T1000 (cell line): ENCODE measurements at regions not wholly inside any gene's neighbourhood (a gene's known extent, or its start where the extent isn't known, plus 50 kb on each side); places are given as distances from the start of the nearest gene placed in this dataset.

Experiments
- DNase-seq: peaks from one replicate; lab custom pipeline; 2025; ENCODE audit warnings: mixed read lengths; lab: John Stamatoyannopoulos, UW

DNA sequence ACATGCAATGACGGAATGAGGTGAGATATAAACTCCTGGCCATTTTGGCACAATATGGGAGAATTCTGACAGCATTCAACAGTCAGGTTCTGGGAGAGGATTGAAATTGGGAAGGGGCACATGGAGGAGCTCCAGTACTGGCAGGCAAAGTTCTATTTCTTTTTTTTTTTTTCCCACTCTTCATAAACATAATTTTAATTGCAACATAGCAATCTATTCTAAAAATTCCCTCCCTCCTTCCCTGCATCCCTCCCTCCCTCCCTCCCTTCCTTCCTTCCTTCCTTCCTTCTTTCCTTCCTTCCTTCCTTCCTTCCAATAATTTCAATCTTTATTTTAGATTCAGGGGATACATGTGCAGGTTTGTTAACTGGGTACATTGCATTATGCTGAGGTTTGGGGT is 93.2 kb downstream of the PTCSC3 start:
- DNase-seq = no peak

DNA sequence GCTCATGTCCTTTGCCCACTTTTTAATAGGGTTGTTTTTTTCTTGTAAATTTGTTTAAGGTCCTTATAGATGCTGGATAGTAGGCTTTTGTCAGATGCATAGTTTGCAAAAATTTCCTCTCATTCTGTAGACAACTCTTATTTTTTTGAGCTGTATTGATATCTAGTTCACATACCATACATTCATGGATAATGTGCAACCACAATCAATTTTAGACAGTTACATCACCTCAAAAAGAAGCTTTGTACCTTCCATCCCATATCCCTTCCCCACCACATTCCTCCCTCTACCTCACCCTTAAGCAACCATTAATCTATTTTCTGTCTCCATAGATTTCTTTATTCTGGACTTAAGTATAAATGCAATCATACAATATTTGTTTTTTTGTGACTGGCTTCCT is 98.4 kb downstream of the PTCSC3 start:
- no peak for DNase-seq

DNA sequence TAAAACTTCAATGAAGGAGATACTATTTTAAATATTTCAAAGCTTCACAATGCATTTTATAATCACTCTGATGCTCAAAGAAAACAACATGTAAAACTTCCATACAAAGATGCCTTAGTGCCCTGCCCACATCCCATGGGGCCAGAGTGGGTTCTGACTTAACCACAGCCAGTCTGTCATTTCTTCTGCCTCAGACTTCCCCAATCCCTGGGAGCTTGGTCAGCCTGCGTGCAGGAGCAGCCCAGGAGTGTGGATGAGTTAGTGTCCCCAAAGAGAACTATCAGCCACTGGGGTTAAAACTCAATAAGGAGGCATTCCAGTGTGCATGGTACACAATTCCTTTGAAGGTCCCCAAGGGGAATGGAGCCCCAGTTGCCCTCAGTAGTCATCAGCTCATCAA is 100.3 kb downstream of the PTCSC3 start:
- no peak for DNase-seq

DNA sequence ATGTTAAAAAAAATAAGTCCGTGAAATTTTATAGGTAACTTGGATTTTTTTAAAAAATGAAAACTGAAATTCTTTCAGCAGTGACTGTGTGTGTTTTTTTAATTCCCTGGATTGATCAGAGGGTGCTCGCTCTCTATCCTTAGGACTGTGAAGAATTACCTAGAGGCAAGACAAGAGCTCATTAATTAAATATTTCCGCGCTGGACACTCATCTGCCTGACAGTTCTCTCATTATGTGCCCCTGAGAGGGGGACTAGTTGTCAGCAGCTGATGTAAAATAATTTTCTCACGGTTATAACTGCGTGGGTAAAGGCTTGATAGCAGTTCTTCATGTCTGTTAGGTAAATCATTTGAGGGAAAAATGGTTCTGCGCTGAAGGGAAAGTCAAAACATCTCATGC is 101.3 kb downstream of the PTCSC3 start:
- no peak for DNase-seq

DNA sequence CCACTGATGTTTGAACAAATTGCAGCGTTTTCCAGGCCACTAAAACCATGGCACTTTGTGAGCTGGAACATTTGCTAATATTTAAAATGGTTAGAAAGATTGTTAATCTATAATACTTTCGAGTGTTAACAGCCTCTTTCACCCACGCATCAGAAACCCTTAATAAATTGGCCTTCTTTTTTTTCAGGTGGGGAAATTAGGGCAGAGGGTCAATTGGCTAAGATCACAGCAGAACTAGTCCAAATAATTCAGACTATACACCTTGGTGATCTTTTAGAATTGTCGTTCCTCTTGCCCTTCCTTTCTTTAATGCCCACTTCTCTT is 105.8 kb downstream of the PTCSC3 start:
- DNase-seq = no peak

DNA sequence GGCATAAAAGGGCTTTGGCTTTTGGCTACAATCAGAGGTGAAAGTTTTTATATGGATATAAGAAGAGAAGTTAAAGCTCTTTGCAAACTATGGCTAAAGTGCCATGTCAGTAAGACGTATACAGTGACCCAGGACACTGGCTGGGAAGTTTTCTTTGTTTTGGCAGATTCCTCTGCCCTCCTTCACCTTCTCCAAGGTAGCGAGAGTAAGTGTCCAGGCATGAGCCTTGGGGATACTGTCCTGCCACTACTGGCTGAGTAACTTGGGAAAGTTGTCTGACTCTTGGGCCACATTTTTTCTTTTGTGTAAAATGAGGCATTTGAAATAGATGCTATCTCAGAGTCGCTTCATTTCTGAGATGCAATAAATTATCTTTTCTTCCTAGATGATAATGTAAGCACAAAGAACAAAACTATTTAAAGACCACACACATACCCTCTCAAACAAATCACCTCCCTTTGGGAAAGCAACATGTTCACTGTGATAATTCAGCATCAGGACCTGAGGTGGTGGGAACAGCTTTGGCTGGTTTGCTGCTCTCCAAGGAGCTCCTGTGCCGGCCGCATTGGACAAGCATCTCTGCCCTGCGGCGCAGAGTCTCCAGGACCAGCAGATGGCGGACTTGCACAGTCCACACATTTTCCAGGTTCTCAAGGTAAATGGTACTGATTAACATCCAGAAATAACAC is 106.3 kb downstream of the PTCSC3 start:
- DNase-seq = peak; percentile 19

DNA sequence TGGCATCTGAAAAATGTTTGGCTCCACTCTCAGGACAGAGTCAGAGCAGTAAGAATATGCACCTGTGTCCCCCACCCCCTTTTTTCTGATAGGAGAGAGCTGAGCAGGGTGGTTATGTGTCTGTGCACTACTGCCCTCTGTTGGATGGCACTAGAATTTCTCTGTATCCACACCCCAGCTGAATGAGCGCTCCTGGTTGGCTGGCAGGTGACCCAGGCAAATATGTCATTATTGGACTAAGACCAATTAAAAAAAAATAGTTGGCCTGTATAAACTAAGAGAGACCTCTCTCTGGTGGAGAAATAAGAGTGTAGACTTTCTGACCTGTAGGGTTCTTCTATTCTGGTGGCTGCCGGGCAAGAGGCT is 107.0 kb downstream of the PTCSC3 start:
- DNase-seq = no peak

DNA sequence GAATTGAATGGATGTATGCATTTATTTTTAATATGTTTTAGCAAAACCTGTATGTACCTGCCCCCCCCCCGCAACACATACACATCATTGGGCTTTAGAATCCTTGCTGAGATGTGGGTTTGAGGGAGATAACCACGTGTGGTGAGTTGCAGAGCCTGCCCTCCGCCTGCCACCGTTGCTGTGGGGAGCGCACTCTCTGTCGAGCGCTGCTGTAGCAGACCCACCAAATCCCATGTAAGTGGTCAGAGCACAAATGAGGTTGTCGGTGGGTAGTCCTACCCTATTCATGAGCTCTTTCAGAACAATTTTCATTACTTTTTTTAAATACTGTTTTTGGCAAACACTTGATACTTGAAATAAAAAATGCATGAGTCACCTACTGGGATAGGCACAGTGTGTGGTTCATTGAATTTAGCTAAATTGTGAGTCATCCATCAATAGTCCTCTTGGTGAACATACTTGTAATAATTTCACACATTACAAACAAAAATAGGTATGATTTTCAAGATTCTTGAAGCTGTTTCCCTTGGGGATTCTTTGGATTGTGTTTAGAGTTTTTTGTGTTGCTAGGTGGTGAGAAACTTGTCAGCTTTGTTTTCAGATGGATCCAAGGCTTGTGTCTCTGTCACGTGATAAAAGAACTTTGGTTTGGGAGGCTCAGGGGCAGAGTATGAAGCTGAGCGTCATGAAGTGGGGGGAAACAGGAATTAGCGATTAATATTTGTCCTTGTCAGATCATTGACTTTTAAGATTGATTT is 107.6 kb downstream of the PTCSC3 start:
- DNase-seq = no peak

DNA sequence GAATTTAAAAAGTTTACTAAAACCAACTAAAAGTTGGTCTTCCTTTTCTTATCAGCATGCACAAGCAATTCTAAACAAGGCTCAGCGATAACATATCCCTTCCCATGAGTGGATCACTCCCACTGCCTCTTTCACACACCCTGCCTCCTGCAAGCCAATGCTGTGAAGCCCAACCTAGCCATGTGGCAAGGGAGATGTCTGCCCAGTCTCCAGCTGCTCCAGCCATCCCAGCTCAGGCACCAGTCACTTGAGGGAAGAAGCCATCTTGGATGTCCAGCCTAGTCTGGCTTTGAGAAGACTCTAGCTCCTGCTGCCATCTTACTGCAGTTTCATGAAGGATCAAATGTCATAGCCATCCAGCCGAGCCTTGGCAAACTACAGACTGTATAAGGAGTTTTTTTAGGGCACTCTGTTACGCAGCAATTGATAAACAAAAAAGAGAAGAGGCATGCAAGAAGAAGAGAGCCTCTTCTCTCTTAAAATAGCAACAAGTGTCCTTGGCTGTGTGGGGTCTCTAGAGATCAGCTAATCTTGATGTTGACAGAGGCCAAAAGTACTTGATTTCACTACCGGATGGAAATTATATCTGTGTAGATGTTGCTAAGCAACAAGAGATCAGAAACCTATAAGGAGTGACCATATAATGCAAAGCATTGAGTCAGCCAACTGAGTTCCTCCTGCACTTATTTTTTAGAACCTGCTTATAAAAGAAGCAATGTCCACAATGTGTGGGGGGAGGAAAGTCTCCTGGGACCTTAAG is 108.9 kb downstream of the PTCSC3 start:
- no peak for DNase-seq

DNA sequence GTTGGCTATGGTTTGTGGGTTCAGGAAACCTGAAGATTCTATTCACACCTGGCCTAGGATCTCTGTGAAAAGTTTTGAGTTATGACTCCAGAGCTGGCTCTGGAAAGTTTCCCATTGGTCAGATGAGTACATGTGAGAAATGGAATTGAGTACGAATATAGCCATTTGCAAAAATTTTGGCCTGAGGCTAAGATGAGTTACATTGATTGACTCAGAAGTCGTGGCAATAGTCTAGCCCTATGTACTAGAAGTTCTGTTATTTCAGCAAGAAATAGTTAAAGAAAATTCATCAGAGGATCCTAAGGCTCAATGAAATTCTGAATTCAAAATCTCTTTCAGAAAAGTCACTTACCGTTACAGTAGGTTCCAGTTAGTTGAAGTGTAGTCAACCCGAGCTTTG is 109.9 kb downstream of the PTCSC3 start:
- DNase-seq = no peak

DNA sequence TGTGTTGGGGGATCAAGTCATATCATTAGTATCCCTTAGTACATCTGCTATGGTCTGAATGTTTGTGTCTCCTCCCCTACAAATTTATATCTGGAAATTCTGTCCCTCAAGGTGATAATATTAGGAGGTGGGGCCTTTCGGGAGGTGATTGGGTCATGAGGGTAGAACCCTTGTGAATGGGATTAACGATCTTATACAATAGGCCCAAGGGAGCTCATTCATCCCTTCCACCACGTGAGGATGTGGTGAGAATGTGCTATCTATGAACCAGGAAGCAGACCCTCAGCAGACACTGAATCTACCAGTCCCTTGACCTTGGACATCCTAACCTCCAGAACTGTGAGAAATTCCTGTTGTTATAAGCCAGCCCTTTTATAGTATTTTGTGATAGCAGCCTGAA is 110.7 kb downstream of the PTCSC3 start:
- DNase-seq = no peak

DNA sequence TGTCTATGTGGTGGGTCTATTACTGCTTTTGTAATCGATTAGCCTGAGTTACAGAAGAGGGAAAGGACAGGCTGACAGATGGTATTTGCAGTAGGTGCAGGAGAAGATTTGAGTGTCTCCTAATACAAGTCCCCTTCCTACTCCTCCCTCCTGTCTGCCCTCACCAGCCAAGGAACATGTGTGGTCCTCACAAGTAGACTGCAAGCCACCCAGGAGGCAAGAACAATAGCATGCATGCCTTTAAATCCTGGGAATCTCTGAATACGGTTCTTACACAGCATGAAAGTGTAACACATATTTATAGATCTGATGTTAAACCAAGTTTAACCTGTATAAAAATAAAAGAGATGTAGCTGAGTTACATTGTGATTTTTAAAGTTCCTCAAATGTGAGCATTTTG is 117.0 kb downstream of the PTCSC3 start:
- DNase-seq = no peak

DNA sequence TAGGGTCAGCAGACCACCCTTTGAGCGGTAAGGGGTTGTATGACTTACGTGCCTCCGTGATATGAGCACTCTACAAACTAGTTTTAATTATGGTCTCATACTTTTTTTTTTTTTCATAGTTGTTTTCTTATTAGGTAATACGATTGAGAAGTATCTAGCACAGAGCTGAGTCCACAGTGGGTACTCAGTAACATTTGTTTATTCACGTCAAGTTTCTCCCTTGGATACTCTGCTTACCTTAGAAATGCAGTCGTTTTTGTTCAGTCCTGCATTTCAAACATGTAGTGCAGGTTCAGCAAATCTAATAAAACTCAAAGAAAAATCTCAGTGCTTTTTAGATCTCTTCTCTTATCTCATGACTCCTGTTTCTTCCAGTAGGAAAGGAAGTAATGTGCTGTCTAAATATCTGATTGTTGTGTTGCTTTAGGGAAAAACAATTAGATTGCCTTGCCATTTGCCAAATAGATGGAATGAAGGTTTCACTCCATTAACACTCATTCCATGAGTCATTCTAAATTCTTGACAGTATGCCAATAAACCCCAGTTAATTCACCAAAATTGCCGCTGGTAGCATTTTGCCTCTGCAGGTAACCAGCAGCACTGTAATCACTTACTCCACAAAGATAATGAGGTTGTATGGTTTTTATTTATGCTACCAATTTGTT is 118.9 kb downstream of the PTCSC3 start:
- DNase-seq = no peak

DNA sequence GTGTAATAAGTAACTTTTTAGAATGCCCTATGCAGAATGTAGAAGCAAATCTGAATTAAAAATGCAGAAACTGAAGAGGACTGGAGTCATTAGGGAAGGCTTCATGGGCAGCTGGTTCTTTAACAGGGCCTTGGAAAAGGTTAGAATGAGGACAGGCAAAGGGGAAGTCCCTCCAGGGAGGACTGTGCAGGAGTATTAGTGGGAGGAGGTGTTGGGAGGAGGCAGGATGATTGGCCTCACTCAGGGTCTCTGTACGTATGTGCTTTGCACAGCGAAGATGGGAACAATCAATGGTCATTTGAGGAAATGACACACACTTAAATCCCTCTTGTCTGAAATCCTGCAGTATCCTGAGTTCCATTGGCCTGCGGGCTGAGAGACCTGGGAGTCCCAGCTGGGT is 119.7 kb downstream of the PTCSC3 start:
- DNase-seq = no peak

DNA sequence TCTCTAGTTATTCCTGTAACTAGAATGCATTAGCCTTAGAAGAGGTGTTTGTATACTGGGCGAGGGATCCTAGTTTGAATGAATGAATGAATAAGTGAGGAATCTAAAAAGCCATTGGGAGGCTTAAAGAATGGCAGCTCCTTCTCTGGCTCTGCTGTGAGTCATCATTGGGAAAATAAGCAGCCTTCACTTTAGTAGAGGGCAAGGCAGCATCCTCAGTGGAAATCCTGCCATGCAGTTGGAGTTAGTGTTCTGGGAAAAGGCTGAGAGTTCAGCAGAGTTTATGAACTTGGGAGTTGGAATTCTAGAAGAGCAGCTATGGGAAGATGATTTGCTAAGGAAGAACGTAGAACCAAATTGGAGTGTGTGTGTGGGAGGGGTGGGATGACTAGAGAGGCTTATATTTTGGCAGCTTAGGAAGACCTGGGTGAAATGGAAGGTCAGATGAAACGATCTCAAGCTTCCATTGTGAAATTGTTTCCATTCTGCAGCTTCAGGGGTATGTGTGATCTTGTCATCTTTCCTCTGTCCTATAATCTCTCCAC is 120.8 kb downstream of the PTCSC3 start:
- no peak for DNase-seq

DNA sequence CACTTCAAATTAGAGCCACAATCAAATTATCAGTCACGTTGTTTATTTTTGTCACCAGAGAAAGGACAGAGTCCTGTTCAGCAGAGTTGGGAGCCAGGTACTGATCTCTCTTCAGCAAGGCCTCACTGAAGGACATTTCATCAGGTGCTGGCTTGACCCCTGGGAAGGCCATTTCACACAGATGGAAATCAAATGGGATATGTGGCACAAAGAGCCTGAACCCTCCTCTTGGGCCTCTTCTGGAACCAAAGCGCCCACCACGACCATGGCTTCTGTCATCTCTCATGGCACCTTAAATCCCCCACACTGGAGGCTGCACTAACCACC is 121.5 kb downstream of the PTCSC3 start:
- no peak for DNase-seq

DNA sequence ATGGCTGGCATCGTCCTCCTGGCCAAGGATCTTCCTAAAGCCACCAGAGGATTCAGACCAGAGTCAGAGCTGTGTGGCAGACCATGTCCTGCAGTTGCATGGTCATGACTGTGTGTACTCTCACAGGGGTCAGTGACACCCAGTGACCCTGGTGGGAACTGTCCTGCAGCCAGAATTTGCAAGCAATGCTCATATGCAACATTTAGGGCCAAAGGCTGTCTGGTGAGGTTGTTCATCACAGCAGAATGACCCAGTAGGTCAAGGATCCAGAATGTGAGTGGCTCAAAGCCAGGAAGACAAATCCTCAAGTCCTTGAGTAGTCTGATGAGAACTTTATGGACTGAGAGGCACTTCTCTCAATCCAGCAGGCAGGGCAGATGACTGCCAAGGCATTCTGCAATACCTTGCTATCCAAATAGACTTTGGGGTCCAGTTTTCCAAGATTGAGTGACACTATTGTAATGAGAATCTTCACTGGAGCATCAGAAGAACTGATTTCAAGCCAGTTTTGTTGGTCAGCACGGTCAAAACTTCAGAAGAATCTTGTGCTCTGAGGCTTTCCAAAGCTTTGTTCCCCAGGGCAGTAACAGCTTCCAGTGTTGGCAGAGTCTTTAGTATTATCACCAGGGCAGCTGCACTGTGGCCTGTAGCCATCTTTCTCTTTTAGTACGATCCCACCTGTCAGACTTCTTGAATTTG is 122.0 kb downstream of the PTCSC3 start:
- no peak for DNase-seq

DNA sequence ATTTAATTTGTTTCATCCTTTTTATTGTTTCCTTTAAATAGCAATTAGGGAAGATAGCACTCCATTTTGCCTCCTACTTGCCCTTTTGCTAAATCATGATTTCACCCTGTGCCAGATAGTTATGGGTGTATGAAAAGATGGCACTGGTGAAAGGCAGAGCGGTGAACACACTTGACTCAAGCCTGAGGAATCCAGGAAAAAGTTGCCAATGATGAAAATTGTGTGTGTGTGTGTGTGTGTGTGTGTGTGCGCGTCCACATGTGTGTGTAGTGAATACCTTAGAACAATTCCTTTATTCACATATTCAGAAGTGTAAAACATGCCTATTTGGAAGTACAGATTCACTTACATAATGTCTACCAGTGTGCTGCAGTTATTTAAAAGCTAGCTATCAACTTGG is 123.8 kb downstream of the PTCSC3 start:
- no peak for DNase-seq

DNA sequence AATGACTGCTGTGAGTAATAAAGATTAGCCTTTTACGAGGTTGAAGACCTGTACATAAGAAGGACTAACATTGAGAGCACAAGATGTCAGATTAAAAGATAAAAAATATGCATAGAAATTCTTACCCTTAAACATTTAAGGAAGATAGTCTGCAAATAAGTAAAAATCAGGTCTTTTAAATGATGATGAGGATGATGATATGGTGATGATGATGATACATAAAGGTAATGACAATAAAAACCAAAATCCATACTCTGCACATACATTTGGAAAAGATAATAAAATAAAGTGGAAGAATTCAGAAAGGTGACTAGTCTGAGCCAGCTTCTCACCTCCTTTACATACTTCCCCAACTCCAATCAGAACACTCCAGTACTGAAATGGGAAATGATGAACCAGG is 124.5 kb downstream of the PTCSC3 start:
- no peak for DNase-seq

DNA sequence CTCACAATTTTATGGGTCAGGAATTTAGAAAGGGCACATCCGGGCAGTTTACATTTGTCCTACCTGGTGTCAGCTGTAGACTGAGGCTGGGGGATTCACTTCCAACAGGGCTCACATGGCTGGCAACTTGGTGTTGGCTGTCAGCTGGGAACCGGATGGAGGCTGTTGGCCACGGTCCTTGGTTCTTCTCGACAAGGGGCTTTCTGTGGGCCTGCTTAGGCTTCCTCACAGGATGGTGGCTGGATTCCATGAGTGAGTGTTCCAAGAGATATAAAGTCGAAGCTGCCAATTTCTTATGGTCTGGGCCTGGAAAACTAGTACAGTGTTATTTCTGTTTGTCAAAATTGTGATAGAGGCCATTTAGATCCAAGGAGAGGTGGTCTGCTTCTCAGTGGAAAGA is 127.9 kb downstream of the PTCSC3 start:
- DNase-seq = no peak

DNA sequence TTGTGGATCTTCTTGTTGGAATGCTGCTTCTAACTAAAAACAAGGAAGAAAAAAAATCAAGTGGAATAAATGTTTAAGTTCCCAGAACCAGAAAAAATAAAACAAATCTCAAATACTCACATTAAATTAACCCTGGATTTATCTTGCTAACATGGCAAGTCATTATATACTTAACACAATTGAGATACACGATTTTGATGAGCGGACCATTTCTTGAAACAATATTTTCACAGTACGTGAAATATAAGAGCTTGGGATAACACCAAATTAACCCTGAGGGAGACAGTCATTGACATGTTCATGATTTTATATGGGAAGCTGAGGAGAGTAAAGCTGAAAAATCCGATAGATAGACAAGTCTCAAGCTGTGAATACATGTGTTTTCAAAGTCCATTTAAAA is 128.6 kb downstream of the PTCSC3 start:
- DNase-seq = no peak

DNA sequence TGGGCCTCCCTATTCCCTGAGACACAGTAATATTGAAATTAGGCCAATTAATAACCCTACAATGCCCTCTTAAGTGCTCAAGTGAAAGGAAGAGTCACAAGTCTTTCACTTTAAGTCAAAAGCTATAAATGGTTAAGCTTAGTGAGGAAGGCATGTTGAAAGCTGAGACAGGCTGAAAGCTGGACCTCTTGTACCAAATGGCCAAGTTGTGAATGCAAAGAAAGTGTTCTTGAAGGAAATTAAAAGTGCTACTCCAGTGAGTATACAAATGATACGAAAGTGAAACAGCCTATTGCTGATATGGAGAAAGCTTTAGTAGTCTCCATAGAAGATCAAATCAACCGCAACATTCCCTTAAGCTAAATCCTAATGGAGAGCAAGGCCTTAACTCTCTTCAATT is 140.8 kb downstream of the PTCSC3 start:
- DNase-seq = no peak
